Body of pancreas (tissue), 4 donors: ENCODE measurements at regions not wholly inside any gene's neighbourhood (a gene's known extent, or its start where the extent isn't known, plus 50 kb on each side); places are given as distances from the start of the nearest gene placed in this dataset.

Experiments used
- ATAC-seq: fragments of 150-250 bp; one replicate; pipeline ENCODE4 v1.9.1; 2016
- DNase-seq, 4 donors: peaks; one replicate each; pipeline ENCODE4 v3.0.0-alpha.2; 2019
- H3K27ac ChIP-seq, 4 donors: fragments of 200-600 bp; sonication (generic); 1 replicate in 3 of 4; 2 replicates in 1 of 4; pipeline versions ENCODE4 v1.5.1 to v1.6.1; 2016 to 2019; ENCODE audit warnings: mild to moderate bottlenecking in 1 of 4, mixed read lengths in 1 of 4, moderate library complexity in 1 of 4
- H3K27me3 ChIP-seq, 2 donors: fragments of 200-600 bp; sonication (generic); one replicate each; pipeline ENCODE4 v1.6.0; 2016; ENCODE audit warnings: mild to moderate bottlenecking in 1 of 2
- H3K36me3 ChIP-seq, 2 donors: fragments of 200-600 bp; sonication (generic); replicated peaks in 1 of 2; 2 replicates each; pipeline ENCODE4 v1.5.1; 2016; ENCODE audit warnings: low read depth in 2 of 2; ENCODE audit not compliant: insufficient read depth in 1 of 2
- H3K4me1 ChIP-seq: fragments of 200-600 bp; sonication (generic); one replicate; pipeline ENCODE4 v1.6.0; 2016
- H3K4me3 ChIP-seq, 2 donors: fragments of 200-600 bp; sonication (generic); 1 replicate in 1 of 2; 2 replicates in 1 of 2; pipeline ENCODE4 v1.5.1; 2016 to 2019
- H3K9me3 ChIP-seq, 3 donors: fragments of 200-600 bp; sonication (generic); 1 replicate in 2 of 3; 2 replicates in 1 of 3; pipeline ENCODE4 v1.5.1; 2016
- CTCF ChIP-seq, 7 experiments: fragments of 450-650 bp in 4 of 7; fragments of 200-600 bp in 3 of 7; sonication (generic) in 3 of 7; IDR thresholded peaks; one replicate each; pipeline ENCODE4 v1.5.1; 2016 to 2019; ENCODE audit warnings: antibody characterized with exemption in 7 of 7
- POLR2A ChIP-seq, 3 donors: fragments of 450-650 bp; IDR thresholded peaks; one replicate each; pipeline ENCODE4 v1.6.1; 2016; ENCODE audit warnings: antibody characterized with exemption in 3 of 3, mild to moderate bottlenecking in 2 of 3
- WGBS, 2 donors: methylation state at CpG; one replicate each; pipeline ENCODE4 v1.1.5; 2017; 5-methylcytosine and 5-hydroxymethylcytosine counted together
- intact Hi-C: fragments of 100-400 bp; cut with DNase I; formaldehyde crosslinking; loops from one replicate; pipeline ENCODE4 v1.15.1; 2023

- H3K4me3 ChIP-seq = no peak overlapping the region
- ATAC-seq = no peak
- DNase-seq = no peak
- WGBS, 2 donors = 71 to 72% methylated on average over 3 of the region's 3 CpGs
- no peak for TF ChIP-seq CTCF (IDR thresholded peaks at IDR 0.05)
- no peak for TF ChIP-seq POLR2A (IDR thresholded peaks at IDR 0.05)
- intact Hi-C loops = no loop called here
- H3K27me3 ChIP-seq = no peaks in the 10 kb centered on the region
- no peaks in the 10 kb centered on the region for H3K4me1 ChIP-seq
- H3K9me3 ChIP-seq = no peaks in the 10 kb centered on the region
- no peaks in the 10 kb centered on the region for H3K36me3 ChIP-seq
- no peak overlapping the region for H3K27ac ChIP-seq
Measured at GRCh38 chrX:136975684-136976470, 57.9 kb downstream of the GPR101 start.

GRCh38 chrX:136967966-136968365 is 65.8 kb downstream of the GPR101 start:
- no peak overlapping the region for H3K27ac ChIP-seq
- H3K4me1 ChIP-seq = no peaks in the 10 kb centered on the region
- H3K4me3 ChIP-seq = no peak overlapping the region
- intact Hi-C loops = no loop called here
- H3K27me3 ChIP-seq = no peaks in the 10 kb centered on the region
- no peak for TF ChIP-seq CTCF (IDR thresholded peaks at IDR 0.05)
- TF ChIP-seq POLR2A (IDR thresholded peaks at IDR 0.05) = no peak
- 93% methylated on average over 3 to 4 of the region's 4 CpGs for WGBS, 2 donors
- no peaks in the 10 kb centered on the region for H3K9me3 ChIP-seq
- DNase-seq = no peak
- no peak for ATAC-seq
- H3K36me3 ChIP-seq = no peaks in the 10 kb centered on the region

DNA sequence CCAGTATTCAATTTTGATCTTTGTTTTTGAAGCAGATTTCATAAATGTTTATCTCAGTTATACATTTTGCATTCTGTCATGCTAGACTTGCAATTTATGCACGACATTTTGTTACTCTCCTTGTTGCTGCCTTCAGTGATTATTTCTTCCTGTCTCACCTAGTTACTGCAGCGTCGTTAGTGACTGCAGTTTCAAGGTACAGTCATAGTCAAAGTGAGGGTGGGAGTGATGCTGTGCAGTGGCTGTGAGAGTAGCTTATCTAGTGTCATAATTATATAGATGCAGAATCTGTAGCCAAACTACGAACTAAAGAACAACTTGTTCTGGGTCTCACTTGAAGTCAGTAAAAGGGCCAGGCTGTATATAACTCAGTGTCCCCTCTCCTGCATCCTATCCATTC is 69.8 kb downstream of the GPR101 start:
- Histone ChIP-seq H3K4me3 (no peak overlapping the region), H3K9me3 (no peaks in the 10 kb centered on the region), H3K36me3 (no peaks in the 10 kb centered on the region), H3K27me3 (no peaks in the 10 kb centered on the region), H3K27ac (no peak overlapping the region), H3K4me1 (no peaks in the 10 kb centered on the region)
- TF ChIP-seq POLR2A (IDR thresholded peaks at IDR 0.05) = no peak
- no peak for TF ChIP-seq CTCF (IDR thresholded peaks at IDR 0.05)
- WGBS, 2 donors = 76 to 86% methylated on average over 4 of the region's 4 CpGs
- intact Hi-C loops = no loop called here
- no peak for ATAC-seq
- DNase-seq = no peak

DNA sequence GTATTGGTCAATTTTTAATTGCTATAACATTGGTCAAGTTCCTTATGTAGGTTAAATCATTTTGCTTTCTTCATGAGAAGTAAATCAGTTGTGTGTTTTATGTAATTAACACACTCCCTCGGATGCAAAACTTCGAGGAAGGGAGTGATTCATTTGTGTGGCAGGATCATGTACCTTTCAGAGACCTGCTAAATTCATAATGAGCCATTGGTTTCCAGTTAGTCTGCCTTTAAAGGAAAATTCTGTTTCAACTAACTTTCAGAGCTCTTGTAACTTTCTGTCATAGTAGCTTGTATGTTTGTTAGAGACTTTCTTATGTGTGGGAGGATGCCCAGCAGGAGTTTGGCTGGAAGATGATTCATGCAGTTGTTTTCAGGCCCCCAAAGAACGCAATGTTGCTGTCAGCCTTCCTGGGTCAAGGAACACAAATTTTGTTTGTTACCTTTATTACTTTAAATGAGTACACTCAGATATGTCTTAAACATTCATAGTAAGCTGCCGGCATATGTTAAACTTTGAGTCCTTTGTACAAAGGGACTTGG is 72.1 kb downstream of the GPR101 start:
- no peak for ATAC-seq
- Histone ChIP-seq H3K9me3 (no peaks in the 10 kb centered on the region), H3K4me1 (no peaks in the 10 kb centered on the region), H3K27ac (no peak overlapping the region), H3K27me3 (no peaks in the 10 kb centered on the region), H3K36me3 (no peaks in the 10 kb centered on the region), H3K4me3 (no peak overlapping the region)
- TF ChIP-seq POLR2A (IDR thresholded peaks at IDR 0.05) = no peak
- no peak for TF ChIP-seq CTCF (IDR thresholded peaks at IDR 0.05)
- 74 to 76% methylated on average over 4 of the region's 4 CpGs for WGBS, 2 donors
- no peak for DNase-seq
- intact Hi-C loops = no loop called here

DNA sequence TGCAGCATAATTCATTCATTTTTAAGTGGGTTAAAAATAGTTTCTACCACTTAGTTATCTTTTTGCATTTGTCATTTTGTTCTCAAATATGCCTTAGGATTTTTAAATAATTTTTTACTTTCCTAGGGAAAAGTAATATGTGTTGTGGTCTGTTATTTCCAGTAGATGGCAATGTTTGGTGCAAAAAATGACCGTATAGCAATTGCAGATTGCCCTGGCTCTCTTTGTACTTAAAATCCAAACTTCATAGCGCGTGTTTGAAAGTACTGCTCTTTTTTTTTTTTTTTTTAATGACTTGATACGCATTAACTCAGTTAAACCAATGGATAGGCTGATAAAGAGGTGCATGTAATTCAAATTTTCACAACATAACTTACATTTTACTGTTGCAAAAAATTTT is 74.4 kb upstream of the RBMX start:
- H3K4me3 ChIP-seq = no peak overlapping the region
- H3K4me1 ChIP-seq = no peaks in the 10 kb centered on the region
- no peaks in the 10 kb centered on the region for H3K27me3 ChIP-seq
- intact Hi-C loops = no loop called here
- 0 to 2% methylated on average over 4 of the region's 4 CpGs for WGBS, 2 donors
- H3K9me3 ChIP-seq = no peaks in the 10 kb centered on the region
- ATAC-seq (no peak), DNase-seq (no peak)
- H3K36me3 ChIP-seq = no peaks in the 10 kb centered on the region
- no peak for TF ChIP-seq POLR2A (IDR thresholded peaks at IDR 0.05)
- TF ChIP-seq CTCF (IDR thresholded peaks at IDR 0.05) = peak in 6 of 7 experiments; percentile 14 to 57 (median 46)
- H3K27ac ChIP-seq = no peak overlapping the region
